NCI-H128 (cell line): ENCODE measurements at regions not wholly inside any gene's neighbourhood (a gene's known extent, or its start where the extent isn't known, plus 50 kb on each side); places are given as distances from the start of the nearest gene placed in this dataset.

ENCODE experiments used
- DNase-seq: peaks from one replicate; lab custom pipeline; 2025; ENCODE audit not compliant: unreplicated experiment; lab: John Stamatoyannopoulos, UW

GRCh38 chr6:40849546-40849945 is 189.5 kb downstream of the UNC5CL start:
- DNase-seq: no peak

DNA sequence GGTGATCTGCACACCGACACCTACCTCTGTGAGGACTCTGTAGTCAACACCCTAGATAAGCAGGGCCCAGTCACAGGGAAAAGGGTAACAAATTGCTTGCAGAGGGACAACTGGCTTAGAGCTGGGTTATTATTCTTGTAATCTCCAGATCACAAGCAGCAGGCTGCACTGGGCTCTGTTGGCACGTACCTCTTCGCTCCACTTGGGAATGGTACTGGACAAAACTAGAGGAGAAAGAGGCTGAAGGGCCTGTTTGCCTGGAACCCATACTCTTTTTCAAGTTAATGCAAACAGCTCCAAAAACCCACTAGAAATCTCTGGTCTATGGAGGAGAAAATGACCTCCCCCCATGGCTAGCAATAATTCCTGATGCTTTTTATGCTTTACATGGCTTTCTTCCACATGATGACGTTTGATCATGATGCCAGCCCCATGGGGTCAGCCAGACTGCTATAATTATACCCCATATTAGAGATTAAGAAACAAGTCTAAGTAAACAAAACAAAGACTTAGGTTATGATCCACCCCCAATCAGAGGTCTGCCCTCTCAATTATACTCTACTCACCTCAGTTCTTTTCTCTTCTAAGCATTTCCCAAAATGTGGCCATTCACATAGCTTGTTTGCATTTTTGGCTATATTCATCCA is 190.0 kb downstream of the UNC5CL start:
- DNase-seq: no peak

DNA sequence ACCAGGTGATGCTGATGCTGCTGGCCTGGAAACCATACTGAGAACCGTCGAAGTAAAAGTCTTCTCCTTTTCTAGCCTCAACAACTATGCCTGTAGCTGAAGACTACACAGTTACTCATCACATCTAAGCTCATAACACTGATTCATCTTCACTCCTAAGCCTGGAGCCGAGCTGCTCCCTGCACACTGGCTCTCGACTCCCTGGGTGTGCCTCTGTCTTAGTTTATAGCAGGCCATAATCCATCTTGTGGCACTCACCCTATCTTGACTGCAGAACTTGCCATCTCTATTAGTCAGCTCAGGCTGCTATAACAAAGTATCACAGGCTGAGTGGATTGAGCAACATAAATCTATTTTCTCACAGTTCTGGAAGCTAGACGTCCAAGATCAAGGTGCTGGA is 191.0 kb downstream of the UNC5CL start:
- DNase-seq: no peak

- DNase-seq: no peak
These were observed 193.5 kb downstream of the UNC5CL start for GRCh38 chr6:40845553-40845952.

DNA sequence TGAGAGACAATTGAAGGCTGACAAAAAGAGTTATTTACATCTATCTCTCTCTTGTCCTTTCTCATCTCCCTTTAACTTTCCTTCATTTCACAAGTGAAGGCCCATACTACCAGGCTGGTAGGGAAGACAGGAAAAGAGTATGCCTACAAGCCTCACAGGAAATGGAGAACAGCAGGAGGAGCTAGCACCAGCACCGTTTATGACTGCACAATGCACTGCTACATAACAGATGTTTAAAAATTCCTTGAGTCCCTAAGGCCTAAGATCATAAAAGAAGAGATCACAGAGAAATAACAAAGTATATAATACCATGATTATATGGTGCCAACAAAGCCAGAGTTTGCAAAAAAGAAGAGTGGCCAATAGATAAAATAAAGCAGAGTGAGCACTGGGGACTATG is 194.8 kb downstream of the UNC5CL start:
- no peak for DNase-seq

DNA sequence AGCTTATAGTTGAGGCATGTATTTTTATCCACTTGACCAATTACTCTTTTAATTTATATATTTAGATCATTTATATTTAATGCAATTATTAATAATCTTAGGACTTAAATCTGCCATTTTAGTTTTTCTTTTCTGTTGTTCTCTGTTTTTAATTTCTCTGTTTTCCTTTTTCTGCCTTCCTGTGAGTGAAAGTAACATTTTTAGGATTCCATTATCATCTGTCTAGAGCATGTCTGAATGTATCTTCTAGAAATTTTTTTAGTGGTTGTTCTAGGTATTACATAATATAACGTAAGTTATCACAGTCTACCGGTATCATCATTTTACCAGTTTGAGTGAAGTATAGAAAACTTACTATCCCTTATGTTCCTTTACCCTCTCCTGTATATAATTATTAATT is 197.3 kb downstream of the UNC5CL start:
- DNase-seq: no peak

- DNase-seq: no peak
These were observed 206.3 kb downstream of the UNC5CL start for GRCh38 chr6:40832691-40833090.

DNA sequence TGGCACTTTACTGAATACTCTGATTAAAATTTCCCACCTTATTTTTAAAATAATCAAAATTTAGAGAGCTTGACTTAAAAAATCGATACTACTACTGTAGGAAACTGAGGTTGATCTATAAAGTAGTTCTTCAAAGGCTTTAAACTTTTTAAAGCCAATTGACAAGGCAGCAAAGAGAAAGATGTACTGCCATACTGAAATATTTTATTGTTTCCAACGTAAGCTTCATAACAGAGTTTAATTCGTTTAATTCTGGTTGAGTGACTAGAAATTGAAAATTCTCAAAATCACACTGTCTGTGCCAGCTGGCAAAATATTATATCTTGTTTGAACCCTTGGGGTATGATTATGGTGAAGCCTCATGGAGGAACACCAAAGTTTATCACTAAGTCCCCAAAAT is 207.6 kb downstream of the UNC5CL start:
- no peak for DNase-seq

DNA sequence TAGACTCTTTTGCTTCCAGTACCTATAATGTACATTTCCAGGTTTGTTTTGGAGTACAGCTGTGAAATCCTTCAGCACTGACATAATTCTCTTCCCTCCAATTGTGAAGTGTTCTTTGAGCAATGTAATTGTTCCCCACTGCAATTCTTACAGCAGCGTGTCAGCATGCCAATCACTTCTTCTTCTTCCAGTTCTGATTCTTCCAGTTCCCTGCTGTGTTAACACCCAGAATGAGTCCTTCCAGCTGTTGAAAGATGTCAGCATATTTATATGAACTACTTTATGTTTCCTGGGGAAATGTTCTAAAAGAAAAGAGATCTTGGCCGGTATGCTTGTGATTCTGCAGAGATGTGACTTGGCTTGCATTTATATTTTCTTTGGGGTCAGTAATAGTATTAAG is 213.9 kb downstream of the UNC5CL start:
- DNase-seq: no peak

DNA sequence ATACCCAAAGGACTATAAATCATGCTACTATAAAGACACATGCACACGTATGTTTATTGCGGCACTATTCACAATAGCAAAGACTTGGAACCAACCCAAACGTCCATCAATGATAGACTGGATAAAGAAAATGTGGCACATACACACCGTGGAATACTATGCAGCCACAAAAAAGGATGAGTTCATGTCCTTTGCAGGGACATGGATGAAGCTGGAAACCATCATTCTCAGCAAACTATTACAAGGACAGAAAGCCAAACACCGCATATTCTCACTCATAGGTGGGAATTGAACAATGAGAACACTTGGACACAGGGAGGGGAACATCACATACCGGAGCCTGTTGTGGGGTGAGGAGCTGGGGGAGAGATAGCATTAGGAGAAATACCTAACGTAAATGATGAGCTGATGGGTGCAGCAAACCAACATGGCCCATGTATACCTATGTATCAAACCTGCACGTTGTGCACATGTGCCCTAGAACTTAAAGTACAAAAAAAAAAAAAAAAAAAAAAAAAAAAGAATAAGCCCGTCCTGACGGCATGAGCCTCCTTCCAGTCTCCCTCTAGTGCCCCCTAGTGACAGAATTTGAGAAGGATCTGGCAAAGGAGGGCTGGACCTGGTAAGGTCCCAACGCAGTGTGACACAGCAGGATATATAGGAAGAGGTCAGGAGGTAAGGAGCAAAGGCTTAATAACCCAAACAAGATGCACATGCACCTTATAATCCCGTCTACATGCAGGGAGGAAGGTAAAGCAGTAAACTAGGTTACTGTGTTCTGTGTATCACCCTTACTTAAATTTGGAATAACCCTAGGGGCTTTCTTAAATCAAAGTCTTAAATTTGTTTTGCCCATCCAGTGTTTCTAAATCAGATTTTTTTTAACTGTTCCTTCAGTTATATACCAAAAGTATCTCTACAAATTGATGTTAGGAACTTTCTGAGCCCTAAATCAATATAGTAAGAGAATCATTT is 214.8 kb downstream of the UNC5CL start:
- DNase-seq: peak; percentile 21

DNA sequence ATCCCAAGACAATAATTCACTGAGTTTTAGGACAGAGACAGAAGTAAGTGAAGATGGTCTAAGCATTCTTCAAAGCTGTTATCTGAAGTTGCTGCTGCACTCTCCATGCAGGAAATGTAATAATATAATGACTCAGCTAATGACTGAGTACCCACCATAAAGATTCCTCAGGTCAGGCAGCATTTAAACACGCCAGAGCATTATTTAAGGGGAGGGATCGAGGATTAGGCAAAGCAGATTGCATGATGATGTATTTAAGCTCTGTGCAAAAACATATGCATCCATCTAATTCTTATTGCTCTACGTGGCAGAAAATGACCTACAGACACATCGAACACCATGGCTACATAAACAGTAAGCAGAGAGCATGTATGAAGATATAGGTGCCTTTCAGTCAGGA is 216.4 kb downstream of the UNC5CL start:
- DNase-seq: no peak

- DNase-seq: no peak
These were observed 219.7 kb downstream of the UNC5CL start for GRCh38 chr6:40819182-40819834.

DNA sequence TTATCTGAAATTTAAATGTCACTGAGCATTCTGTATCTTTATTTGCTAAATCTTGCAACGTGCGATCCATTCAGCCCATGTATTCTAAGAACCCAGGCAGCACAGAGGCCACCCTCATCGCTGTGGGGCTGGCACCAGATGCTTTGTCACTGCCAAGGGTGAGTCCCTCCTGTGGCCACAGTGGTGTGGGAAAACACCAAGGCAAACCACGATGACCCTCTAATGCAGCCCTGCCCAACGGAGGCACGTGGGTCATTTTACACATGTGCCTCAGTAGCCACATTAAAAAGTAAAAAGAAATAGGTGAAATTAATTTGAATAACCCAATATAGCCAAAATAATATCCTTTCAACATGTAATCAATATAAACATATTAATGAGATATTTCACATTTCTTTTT is 221.7 kb downstream of the UNC5CL start:
- DNase-seq: no peak

- no peak for DNase-seq
These were observed 222.4 kb downstream of the UNC5CL start for GRCh38 chr6:40816601-40817000.

GRCh38 chr6:40815731-40816130 is 223.3 kb downstream of the UNC5CL start:
- DNase-seq: no peak

GRCh38 chr6:40810171-40810570 is 223.0 kb upstream of the LRFN2 start:
- DNase-seq: no peak

DNA sequence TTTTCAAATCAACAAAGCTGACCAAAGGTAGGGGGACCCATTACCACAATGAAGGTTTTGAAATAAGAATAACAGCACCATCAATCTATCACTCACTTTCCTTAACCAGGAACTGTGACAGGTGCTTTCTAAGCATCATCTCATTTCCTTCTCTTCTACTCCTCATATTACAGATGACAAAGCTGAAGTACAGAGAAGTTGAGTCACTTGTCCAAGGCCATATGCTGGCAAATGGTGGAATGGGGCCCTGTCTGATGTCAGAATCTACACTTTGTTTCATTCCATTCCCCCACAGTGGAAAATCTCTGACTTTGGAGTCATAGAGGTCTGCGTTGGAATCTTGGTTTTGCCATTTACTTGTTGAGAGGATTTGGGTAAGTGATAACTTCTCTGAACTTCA is 222.5 kb upstream of the LRFN2 start:
- DNase-seq: no peak

GRCh38 chr6:40807484-40807883 is 220.3 kb upstream of the LRFN2 start:
- no peak for DNase-seq

GRCh38 chr6:40806256-40806864 is 219.2 kb upstream of the LRFN2 start:
- no peak for DNase-seq

- DNase-seq: no peak
These were observed 218.2 kb upstream of the LRFN2 start for GRCh38 chr6:40805336-40805735.

DNA sequence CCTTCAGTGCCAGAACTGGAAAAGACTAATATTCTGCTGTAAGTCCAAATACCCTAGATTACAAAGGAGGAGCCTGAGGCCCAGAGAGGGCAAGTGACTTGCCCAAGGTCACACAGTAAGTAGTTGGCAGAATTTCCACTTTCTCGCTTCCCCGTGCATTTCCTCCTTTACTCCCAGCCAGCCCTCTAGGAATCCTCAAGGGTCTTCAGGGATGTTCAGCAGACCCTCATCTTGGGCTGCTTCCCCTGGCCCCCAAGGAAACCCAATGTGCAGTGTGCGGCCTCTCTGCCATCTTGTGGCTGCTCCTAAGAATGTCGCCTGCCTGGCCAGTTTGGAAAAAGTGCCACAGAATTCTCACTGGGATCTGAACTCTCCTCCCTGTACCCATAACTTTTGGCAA is 217.7 kb upstream of the LRFN2 start:
- DNase-seq: no peak
